Testis (tissue), 2 donors: ENCODE measurements at regions not wholly inside any gene's neighbourhood (a gene's known extent, or its start where the extent isn't known, plus 50 kb on each side); places are given as distances from the start of the nearest gene placed in this dataset.

Experiments
- POLR2A ChIP-seq: fragments of 450-650 bp; IDR thresholded peaks from one replicate; pipeline ENCODE4 v1.6.1; 2017; ENCODE audit warnings: antibody characterized with exemption, mild to moderate bottlenecking, moderate library complexity
- TF ChIP-seq, protein P1 (sequence below), 3 experiments: fragments of 450-650 bp in 2 of 3; fragments of 200-600 bp in 1 of 3; sonication (generic) in 1 of 3; IDR thresholded peaks; one replicate each; pipeline ENCODE4 v1.5.1; 2016 to 2019; ENCODE audit warnings: antibody characterized with exemption in 3 of 3, mild to moderate bottlenecking in 2 of 3, moderate library complexity in 1 of 3

DNA sequence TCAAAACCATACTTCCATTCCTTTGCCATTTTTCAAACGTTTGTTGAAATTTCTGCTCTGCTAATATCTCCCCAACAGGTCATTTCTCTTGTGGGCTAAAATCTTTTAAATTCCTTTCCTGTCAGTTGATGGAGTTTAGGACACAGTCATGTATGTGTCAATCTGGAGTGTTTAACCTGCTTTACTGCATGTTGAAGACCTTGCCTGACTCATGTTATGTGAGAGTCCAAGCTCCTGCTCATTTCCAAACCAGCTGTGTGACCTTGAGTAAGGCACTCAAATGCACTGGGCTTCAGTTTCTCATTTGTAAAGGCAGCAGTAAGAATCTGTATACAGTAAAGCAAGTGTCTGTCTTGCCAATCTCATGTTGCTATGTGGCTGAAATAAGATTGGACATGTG is 171.9 kb upstream of the SPACA1 start:
- TF ChIP-seq, protein P1, sequence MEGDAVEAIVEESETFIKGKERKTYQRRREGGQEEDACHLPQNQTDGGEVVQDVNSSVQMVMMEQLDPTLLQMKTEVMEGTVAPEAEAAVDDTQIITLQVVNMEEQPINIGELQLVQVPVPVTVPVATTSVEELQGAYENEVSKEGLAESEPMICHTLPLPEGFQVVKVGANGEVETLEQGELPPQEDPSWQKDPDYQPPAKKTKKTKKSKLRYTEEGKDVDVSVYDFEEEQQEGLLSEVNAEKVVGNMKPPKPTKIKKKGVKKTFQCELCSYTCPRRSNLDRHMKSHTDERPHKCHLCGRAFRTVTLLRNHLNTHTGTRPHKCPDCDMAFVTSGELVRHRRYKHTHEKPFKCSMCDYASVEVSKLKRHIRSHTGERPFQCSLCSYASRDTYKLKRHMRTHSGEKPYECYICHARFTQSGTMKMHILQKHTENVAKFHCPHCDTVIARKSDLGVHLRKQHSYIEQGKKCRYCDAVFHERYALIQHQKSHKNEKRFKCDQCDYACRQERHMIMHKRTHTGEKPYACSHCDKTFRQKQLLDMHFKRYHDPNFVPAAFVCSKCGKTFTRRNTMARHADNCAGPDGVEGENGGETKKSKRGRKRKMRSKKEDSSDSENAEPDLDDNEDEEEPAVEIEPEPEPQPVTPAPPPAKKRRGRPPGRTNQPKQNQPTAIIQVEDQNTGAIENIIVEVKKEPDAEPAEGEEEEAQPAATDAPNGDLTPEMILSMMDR (IDR thresholded peaks at IDR 0.05): no peak
- no peak for TF ChIP-seq POLR2A
